Myocyte (in vitro differentiated cells): ENCODE measurements at regions not wholly inside any gene's neighbourhood (a gene's known extent, or its start where the extent isn't known, plus 50 kb on each side); places are given as distances from the start of the nearest gene placed in this dataset.

Experiments used
- DNase-seq: peaks from one replicate; pipeline ENCODE4 v3.0.0-alpha.2; 2012; ENCODE audit warnings: low read depth

DNA sequence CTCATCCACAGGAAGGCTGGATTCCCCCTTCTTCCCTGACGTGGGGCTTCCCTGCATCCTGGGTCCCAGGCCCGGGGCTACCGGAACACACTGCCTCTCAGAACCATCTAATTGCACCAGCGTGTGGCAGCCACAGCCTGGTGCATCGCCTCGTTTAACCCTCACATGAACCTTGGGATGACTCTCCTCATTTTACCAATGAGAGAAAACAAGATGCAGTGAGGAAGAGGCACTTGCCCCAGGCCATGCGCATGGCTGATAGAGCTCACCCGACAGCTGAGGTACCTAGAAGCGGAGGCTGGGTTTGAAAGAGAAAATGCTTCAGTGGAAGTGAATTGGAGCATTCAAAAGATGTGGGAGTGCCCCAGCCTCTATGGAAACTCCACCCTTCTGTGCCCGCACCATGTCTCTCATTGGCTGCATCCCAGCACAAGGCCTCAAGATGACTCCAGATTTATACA, 162.3 kb downstream of the KATNIP start:
- DNase-seq = no peak

DNA sequence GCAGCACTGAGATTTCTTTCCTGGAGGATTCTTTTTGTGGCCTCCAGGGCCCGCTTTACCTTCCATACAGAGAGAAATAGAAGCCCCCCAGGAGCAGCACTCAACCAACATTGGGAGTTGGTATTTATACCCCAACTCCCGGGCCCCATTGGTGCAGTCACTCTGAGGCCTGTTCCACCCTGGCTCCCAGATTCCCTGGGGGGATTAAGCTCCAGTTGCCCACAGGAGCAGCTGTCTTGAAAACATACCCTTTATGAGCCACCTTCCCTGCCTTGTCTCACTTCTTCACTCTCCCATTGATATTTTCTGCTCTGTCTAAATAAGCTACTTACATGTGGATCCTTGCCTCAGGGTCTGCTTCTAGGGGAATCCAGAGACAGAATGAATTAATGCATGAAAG, 167.8 kb downstream of the KATNIP start:
- DNase-seq = peak; percentile 86

DNA sequence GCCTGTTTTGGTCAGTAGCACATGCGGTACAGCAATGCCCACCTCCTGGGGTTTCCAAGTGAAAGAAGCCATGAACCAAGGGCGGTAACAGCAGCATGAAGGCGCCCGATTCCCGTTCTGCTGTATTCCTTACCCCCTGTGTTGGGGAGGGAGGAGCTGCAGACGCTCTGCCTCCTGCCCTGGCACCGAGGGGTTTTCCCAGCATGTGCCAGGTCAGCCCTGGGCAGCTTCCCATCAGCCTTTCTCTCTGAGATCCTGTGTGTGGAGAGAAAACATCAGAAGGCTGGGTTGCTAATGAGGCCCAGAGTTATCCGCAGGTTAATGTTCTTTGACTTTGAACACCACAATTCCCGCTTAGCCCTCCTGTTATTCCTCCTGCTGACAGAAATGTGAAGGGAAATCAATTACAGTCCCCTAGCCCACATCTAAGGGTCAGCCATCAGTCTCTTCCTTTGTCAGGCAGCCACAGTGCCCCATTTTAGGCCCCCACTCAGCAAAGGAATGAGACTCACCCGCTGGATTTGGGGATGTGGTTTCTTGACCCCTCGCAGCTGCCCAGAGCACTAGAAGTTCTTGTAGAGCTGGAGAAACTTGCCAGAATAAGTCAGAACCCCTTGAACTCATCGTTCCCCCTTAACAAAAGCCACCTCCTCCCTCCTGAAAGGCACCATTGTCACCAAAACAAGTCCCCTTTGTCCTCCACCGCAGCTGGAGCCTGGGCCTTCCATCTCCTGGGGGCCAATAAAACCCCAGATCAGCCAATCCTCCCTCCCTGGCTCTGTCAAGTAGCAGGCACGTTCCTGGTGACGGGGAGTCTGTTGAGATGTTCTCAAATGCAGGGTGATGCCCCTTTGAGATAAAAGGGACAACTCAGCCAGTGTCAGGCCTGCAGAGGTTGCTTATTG, 168.5 kb downstream of the KATNIP start:
- DNase-seq = peak; percentile 34

DNA sequence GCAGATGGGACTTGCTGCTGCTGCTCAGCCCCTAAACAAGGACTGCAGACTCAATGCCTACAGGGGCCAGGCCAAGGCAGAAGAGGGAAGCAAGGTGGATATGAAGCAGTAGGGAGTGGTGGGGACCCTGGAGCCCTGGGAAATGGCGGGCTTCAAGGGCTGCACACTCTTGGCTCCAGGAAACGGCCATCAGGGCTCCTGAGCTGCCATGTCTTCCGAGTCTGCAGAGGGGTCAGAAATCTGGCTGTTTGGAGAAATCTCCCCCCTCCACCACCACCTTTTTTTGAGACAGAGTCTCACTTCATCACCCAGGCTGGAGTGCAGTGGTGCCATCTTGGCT, 169.1 kb downstream of the KATNIP start:
- DNase-seq = no peak

DNA sequence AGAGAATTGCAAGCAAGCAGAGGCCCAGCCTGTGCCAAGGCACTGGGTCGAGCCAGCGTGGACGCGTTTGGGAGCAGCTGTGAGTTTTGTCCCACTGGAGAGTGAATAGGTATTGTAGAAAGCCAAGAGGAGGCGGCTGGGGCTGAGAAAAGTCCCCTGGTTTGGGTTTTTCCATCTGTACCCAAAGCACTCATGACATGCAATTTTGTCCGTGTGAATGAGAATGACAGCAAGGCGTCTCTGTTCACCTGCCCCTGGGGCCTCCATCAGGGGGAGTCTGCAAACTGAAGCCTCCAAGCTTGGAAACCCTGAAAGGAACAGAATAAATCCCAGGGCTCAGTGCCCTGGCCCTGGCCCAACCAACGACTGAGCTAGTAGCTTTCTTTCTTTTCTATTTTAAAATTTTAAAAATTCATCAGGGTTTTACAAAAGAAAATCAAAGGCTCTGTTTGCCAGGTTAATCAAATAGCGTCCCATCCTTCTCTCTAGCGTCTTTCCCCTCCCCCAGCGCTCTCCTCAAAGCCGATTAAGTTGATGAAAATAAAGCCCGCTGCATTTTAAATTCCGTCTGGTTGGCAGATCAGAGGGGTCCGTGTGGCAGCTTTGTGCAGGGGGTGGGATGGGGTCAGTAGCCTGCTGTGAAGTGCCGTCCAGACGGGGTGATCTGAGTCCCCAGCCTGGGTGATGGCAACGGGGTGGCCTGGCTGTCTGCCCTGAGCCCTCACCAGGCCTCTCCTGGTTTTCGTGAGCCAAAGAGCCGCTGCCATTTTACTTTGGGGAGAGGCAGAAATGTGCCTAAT, 171.0 kb downstream of the KATNIP start:
- no peak for DNase-seq

DNA sequence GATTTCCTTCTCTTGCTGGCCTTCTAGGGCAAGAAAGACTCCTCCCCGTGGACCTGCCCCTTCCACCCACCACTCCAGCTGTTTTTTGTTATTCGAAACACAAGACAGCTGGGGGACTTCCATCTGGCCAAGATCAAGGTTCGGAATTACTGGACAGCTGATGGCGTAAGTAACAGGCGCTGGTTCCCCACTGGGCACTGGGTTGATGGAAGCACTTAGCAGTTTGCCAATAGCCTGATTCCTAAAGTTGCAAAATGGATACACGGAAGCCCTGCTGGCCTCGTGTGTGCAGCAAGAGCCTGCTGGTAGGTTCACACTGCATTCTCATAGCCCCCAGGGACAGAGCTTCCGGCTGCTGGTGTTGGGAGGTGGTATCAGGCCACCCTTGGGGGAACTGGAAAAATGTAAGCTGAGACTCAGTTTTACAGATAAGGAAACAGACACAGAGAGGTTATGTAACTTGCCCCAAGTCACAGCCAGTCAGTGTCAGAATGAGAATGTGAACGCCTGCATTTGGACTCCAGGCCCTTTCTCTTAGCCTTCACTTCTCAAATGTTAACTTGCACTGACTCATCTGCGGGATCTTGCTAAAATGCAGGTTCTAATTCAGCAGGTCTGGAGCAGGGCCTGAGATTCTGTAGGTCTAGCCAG, 171.7 kb downstream of the KATNIP start:
- peak; percentile 70 for DNase-seq

DNA sequence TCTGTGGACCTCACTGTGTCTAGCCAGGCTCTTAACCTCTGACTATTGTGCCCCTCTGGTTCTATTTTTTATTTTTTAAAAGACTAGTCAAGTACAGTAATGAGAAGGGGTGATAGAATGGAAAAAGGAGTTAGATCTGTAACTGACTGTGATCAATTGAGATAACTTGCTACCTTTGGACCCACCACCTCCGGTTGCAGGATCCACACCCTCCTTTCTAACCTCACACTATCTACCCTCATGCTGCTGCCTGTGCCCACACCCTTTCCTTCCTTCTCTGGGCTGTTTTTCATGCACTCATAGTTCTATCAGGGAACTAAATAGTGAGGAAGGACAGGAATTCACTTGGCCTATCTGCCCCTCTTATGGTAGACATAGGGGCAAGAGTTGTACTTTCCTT, 172.3 kb downstream of the KATNIP start:
- no peak for DNase-seq

DNA sequence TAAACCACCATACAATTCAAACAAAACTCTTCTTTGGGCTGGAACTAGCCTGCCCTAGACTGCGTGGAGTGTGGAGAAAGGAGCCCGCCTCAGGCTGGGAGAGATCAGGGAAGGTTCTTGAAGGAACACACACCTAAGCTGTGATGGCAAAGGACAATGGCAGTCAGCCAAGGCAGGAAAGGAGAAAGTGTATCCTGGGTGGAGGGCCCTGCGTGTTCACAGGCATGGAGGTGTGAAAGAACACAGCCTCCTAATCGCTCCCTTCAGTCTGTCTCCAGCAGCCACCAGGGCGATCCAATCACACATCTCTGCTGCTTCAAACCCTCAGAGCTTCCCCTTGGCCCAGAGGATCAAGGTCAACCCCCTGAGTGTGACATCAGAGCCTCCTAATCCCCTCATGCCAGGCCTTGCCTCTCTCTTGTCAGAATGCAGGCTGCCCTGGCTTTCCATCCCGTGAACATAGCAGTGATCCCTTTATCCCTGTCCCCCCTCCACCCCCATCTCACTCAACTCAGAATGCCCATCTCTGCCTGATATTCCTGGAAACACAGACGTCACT, 173.0 kb downstream of the KATNIP start:
- DNase-seq = no peak

DNA sequence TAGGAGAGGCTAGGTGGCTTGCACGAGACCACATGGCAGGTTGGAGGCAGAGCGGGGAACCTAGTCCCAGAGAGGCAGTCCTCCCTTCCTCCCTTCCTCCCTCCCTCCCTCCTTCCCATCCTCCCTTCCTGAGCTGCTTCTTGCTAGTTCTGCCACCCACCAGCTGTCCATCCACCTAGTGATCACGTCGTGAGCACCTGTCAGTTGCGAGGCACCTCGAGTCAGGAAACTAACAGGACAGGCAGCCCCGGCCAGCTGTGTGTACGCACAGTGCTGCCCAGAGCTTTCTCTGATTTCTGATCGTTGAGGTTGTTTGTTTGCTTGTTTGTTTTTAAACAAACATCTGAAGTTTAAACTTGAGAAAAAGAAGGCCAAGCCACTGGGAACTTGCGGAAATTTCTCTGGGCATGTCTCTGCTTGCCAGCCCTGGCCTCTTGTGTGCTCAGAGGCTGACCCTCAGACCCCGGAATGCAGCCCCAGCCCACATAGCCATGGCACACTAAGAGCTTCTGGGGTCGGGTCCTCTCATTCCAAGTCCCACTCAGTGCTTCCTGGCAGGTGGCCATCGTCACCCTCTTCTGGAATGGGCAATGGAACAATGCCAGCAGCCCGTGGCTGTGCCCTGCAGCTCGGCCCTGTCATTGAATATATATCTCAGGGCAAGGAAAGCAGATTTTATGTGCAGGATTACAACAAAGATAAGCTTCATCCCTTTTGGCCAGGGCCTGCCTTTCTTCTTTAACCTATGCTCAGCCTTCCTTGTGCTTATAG, 174.0 kb downstream of the KATNIP start:
- peak; percentile 69 for DNase-seq

DNA sequence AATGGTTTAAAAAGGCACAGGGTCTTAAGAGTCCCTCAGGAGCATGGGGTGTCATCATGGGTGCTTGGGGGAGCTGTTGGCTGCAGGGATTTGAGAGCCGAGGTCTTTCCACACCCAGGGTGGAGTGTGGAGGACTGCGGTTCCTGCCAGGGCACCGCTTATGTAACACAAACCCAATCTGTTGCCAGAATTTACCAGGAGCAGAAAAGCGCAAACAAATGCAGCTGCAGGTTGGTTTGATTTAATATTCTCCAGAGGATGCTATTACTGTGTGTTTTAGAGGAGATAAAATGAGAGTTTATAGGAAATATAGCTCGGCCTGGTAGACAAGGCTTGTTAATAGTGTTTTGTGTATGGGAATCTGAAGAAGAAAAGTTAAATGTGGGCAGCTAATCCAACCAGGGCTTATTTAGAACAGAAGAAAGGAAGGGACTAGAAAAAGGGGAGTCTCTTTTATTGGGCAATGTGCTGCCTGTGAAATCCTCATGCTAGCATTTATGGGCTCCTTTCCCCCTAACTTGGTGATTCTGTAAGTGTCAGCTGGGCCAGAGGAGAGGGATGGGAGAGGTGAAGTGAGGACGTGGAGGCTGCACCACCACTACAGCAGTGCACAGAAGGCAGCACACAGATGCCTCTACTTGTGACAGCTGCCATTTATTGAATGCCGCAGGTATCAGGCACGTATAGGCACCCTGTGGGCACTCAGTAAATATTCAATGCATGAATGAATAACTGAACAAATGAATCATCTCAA, 174.7 kb downstream of the KATNIP start:
- peak; percentile 23 for DNase-seq

DNA sequence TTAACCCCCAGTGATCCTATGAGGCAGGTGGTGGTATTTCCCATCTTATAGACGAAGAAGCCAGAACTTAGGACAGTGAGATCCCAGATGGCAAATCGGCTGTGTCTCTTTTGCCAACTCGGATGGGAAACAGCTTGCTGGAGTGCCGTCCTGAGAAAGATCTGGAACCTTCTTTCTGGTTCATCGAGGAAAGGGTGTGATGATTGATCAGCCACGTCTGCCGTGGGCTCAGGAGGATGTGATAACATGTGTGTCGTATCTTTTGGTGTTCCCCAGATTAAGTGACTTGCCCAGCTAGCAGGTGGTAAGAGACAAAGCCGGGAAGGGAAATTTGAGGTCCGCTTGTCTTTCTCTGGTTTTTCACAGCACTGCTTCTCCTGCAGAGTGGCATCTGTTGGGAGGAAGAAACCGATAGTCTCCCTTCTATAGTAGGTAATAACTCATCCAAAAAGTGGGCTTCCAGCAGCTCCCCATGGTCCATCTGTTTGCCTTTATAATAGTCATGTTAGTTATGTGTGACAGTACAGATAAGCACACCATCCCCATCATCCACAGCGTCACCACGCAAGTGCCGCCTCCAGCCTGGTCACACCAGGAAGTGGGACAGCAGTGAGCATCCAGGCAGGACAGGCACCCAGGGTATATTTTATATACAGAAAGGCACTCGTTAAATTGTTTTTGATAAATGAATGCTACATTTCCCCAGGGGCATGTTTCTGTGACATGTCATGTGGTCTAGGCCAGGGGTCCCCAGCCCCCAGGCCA, 175.5 kb downstream of the KATNIP start:
- no peak for DNase-seq

DNA sequence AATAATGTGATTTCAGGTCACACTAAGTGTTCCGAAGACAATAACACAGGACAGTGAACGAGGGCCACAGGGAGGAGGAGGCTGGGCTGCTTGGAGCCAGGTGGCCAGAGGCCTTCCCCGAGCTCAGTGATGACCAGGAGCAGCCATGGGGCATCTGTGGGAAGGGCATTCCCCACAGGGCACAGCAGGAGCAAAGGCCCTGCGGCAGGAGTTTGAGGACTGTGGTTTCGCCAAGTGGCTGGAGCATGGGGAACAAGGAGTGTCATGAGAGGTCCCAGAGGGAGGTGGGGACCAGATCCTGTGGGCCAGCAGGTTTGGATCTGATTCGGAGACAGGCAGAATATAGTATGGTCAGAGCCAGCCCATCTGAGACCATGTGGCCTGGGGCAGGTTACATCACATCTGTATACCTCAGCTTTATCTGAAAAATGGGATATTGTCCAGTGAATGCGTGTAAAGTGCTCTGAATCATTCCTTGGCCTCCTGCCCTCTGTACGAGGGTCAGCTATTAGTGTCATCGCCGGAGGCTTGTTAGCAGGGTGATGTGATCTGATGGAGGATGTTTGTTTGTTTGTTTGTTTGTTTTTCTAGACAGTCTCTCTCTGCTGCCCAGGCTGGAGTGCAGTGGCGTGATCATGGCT, 176.8 kb downstream of the KATNIP start:
- DNase-seq = no peak

DNA sequence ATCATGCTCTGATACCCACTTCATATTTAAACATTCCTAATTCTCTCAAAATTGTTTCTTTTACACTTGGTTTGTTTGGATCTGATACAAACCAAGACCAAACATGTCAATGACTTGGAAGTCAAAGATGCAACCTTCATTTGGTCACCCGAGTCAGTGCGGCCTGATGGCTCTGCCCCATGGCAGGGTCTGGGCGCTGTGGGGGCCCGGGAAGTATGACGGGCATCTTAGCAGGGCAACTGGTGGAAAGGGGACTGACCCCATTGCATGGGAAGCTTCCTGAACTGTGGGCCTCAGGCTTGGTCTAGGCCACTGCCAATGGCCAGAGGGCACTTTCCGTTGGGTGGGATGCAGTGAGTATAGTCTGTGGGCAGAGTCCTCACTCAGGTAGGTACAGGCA, 178.0 kb downstream of the KATNIP start:
- no peak for DNase-seq

DNA sequence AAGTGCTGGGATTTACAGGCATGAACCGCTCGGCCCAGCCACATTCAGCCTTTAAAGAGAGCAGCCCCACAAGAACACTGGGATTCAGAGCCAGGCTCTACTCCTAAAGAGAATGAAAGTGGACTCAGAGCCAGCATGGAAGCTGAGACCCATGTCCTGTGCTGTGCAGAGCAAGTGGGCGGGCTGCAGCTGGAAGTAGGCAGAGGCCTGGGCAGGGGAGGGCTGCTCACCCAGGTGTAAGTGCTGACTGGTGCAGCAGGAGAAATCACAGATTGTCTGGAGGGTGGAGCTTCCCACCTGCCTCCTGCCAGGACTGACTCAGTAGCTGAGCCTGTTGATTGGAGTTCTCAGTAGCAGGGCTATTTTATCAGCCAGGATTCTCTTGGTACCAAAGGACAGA, 178.7 kb downstream of the KATNIP start:
- DNase-seq = no peak

DNA sequence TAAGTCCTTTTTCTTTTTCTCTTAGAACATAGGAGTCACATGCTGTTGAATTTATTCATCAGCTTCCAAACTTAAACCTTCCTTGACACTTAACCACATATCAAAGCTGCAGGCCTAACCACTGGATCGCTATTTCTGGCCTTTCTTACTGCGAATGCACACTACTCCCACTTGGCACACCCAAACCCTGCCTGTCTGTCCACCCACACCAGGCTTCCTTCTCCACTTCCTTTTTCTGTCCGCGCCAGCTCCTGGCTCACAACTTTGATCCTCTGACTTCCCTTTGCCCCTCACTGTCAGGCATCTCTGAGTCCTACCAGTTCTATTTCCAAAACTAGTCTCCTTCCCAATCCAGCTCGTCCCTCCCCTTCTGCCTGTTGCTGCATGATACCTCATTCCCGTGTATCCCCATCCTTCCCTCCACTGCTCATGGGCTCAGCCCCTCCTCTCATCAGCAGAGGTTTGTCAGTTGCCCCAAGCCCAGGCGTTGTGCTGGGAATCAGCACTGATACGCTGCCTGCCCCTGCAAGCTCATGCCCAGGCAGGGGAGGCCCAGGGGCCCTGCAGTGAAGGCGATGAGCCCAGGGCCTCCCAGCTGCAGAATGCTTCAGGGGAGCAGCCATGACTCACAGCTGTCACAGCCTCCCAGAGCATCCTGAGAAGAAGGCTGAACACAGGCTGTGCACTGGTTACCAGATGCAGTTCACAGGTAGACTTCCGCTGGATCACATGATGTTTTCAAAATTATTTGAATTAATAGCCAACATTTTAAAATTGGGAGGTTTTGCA, 179.8 kb downstream of the KATNIP start:
- peak; percentile 69 for DNase-seq

DNA sequence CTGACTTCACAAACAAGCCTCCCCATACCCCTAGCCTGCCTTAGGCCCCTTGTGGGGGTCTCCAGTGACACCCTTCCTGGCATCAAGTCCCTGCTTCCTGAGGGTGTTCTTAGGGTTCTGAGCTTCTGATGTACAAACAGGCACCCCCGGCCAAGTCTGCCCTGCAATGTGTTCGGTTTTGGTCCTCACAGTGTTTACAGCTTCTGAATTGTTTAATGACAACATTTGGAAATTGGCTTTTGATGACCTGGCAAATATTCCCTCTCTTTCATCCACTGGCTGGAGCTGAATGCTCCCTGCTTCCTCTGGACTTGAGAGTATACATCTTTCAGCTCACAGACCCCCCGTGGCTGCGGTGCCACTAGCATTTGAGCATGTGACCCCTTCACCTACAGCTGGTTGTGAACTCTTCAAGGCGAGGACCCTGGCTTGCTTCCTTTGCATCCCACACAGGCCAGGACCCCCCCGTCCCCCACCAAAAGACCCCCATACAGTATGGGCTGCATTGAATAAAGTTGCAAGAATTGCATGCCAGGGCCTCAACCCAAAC, 180.8 kb downstream of the KATNIP start:
- DNase-seq = no peak

DNA sequence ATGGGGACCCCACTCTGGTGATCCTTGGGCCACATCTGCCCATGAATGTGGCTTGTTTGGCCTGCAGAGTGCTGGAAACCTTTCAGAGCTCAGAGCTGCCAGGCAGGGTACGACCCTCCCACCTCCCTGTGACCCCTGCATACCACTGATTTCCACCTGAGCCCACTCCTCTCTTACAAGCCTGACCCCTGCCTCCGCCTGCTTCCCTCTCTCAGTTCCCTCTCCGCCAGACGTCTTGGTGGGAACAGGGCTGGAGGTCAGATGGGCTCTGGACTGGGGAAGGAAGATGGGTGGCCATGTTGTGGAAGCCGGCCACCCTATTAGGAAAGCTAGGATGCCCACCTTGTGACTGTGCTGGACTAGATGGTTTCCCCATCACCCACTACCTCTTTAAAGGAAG, 185.1 kb downstream of the KATNIP start:
- DNase-seq = no peak

DNA sequence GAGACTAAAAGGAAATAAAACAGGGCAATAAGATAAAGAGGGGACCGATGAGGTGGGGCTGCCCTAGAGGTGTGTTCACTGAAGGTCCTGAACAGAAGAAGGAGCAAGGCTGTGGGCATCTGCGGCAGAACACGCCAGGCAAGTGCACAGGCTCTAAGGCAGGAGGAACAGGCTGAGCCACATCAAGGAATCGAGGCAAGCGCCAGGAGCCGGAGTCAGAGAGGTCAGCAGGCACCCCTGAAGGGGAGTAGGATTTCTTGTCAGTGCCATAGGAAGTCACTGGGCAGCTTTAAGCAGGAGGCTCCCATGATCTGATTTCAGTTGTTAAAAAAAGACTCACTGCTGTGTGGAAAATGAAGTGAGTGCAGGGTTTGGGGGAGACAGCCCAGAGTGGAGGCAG, 186.5 kb downstream of the KATNIP start:
- no peak for DNase-seq
